WI38 (cell line): ENCODE measurements at regions not wholly inside any gene's neighbourhood (a gene's known extent, or its start where the extent isn't known, plus 50 kb on each side); places are given as distances from the start of the nearest gene placed in this dataset.

ENCODE experiments used
- H3K4me3 ChIP-seq: 2 replicates; pipeline ENCODE4 v1.5.1; 2011; ENCODE audit warnings: low read depth, mild to moderate bottlenecking, control low read depth, low read length
- CTCF ChIP-seq: IDR thresholded peaks from 2 replicates; pipeline ENCODE4 v1.5.1; 2012; ENCODE audit warnings: low read depth, mild to moderate bottlenecking, control low read depth, low read length

GRCh38 chr13:71089056-71089455 lies 777.9 kb downstream of the DACH1 start:
- no peak overlapping the region for H3K4me3 ChIP-seq
- TF ChIP-seq CTCF, result no peak

- no peak for TF ChIP-seq CTCF
- no peak overlapping the region for H3K4me3 ChIP-seq
These were observed 779.6 kb downstream of the DACH1 start for GRCh38 chr13:71087432-71087831.

- H3K4me3 ChIP-seq, result no peak overlapping the region
- TF ChIP-seq CTCF, result no peak
These were observed 780.0 kb downstream of the DACH1 start for GRCh38 chr13:71087006-71087405.

GRCh38 chr13:71082631-71083030 lies 784.4 kb downstream of the DACH1 start:
- no peak overlapping the region for H3K4me3 ChIP-seq

GRCh38 chr13:71079638-71080037 lies 787.4 kb downstream of the DACH1 start:
- no peak for TF ChIP-seq CTCF

More at GRCh38 chr13:71082631-71083030, 784.4 kb downstream of the DACH1 start:
- no peak for TF ChIP-seq CTCF

GRCh38 chr13:71068041-71068440 lies 799.0 kb downstream of the DACH1 start:
- H3K4me3 ChIP-seq, result no peak overlapping the region
- no peak for TF ChIP-seq CTCF

More at GRCh38 chr13:71079638-71080037, 787.4 kb downstream of the DACH1 start:
- no peak overlapping the region for H3K4me3 ChIP-seq

GRCh38 chr13:71067165-71067815 lies 799.7 kb downstream of the DACH1 start:
- no peak for TF ChIP-seq CTCF
- no peak overlapping the region for H3K4me3 ChIP-seq
